AG04450 (cell line): ENCODE measurements at regions not wholly inside any gene's neighbourhood (a gene's known extent, or its start where the extent isn't known, plus 50 kb on each side); places are given as distances from the start of the nearest gene placed in this dataset.
"Not testable (repeated sequence)": the region's sequence is repeated elsewhere in the genome, so short reads cannot be mapped to it uniquely, and the experiment has no call there.

ENCODE experiments used
- CTCF ChIA-PET: fragments of 300-600, 350-600 bp; formaldehyde crosslinking; extraction: SDS; loops from one replicate; lab custom pipeline; 2022; ENCODE audit warnings: antibody characterized with exemption, inconsistent platforms; lab: Charles Lee
- POLR2A ChIA-PET: fragments of 350-600 bp; formaldehyde crosslinking; extraction: SDS; loops from one replicate; lab custom pipeline; 2021; ENCODE audit warnings: antibody characterized with exemption, inconsistent platforms; lab: Yijun Ruan, JAX
- DNase-seq: peaks from one replicate; pipeline ENCODE4 v3.0.0-alpha.2; 2011; ENCODE audit warnings: low read depth, low spot score
- H3K27ac ChIP-seq: one replicate; pipeline ENCODE4 v1.5.1; 2012; ENCODE audit warnings: low read depth, low read length, control low read depth
- H3K27me3 ChIP-seq: one replicate; pipeline ENCODE4 v1.6.0; 2012; ENCODE audit warnings: low read length; ENCODE audit not compliant: control insufficient read depth, insufficient read depth
- H3K4me3 ChIP-seq: 2 replicates; pipeline ENCODE4 v1.5.1; 2011; ENCODE audit warnings: mild to moderate bottlenecking, low read depth, low read length, control low read depth
- H3K9me3 ChIP-seq: 2 replicates; pipeline ENCODE4 v1.5.1; 2012; ENCODE audit warnings: low read length; ENCODE audit not compliant: control insufficient read depth, insufficient read depth
- TF ChIP-seq, protein P1 (sequence below): IDR thresholded peaks from 2 replicates; pipeline ENCODE4 v1.5.1; 2011; ENCODE audit warnings: low read depth, low read length, control low read depth, inconsistent platforms

- Histone ChIP-seq H3K27me3 (peaks cover 6% of the 10 kb centered on the region), H3K9me3 (no peaks in the 10 kb centered on the region), H3K4me3 (no peak overlapping the region), H3K27ac (no peak overlapping the region)
- TF ChIP-seq, protein P1, sequence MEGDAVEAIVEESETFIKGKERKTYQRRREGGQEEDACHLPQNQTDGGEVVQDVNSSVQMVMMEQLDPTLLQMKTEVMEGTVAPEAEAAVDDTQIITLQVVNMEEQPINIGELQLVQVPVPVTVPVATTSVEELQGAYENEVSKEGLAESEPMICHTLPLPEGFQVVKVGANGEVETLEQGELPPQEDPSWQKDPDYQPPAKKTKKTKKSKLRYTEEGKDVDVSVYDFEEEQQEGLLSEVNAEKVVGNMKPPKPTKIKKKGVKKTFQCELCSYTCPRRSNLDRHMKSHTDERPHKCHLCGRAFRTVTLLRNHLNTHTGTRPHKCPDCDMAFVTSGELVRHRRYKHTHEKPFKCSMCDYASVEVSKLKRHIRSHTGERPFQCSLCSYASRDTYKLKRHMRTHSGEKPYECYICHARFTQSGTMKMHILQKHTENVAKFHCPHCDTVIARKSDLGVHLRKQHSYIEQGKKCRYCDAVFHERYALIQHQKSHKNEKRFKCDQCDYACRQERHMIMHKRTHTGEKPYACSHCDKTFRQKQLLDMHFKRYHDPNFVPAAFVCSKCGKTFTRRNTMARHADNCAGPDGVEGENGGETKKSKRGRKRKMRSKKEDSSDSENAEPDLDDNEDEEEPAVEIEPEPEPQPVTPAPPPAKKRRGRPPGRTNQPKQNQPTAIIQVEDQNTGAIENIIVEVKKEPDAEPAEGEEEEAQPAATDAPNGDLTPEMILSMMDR: no peak
- ChIA-PET POLR2A (no interaction called here), CTCF (no interaction called here)
- DNase-seq: no peak
Measured at GRCh38 chr5:56759521-56760216, 55.7 kb upstream of the MAP3K1 start.

GRCh38 chr5:56757077-56757476, 58.3 kb upstream of the MAP3K1 start:
- H3K27me3 ChIP-seq: peaks cover 8% of the 10 kb centered on the region
- H3K4me3 ChIP-seq: no peak overlapping the region
- DNase-seq: no peak
- H3K9me3 ChIP-seq: no peaks in the 10 kb centered on the region
- no peak overlapping the region for H3K27ac ChIP-seq
- POLR2A ChIA-PET: no interaction called here
- TF ChIP-seq, protein P1: no peak
- CTCF ChIA-PET: interaction anchor here (0.5 kb wide), 1 partner anchor 821 kb away, joined by 3 read pairs; no protein-coding TSS in a partner anchor

DNA sequence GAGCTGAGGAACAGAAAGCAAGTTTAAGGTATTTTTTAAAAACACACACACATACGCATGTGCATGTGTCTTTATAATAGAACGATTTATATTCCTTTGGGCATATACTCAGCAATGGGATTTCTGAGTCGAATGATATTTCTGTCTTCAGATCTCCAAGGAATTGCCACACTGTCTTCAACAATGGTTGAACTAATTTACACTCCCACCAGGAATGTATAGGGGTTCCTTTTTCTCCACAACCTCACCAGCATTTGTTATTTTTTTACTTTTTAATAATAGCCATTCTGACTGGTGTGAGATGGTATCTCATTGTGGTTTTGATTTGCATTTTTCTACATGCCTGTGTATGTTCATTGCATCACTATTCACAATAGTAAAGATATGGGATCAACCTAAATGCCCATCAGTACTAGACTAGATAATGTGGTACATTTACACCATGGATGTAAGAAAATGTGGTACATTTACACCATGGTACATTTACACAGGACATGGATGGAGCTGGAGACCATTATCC, 60.3 kb upstream of the MAP3K1 start:
- DNase-seq: no peak
- H3K9me3 ChIP-seq: no peaks in the 10 kb centered on the region
- H3K27me3 ChIP-seq: peaks cover 2% of the 10 kb centered on the region
- H3K27ac ChIP-seq: no peak overlapping the region
- TF ChIP-seq, protein P1: no peak
- POLR2A ChIA-PET: no interaction called here
- H3K4me3 ChIP-seq: no peak overlapping the region
- CTCF ChIA-PET: interaction anchor here (0.6 kb wide), 1 partner anchor 10 kb away, joined by 3 read pairs; no protein-coding TSS in a partner anchor

DNA sequence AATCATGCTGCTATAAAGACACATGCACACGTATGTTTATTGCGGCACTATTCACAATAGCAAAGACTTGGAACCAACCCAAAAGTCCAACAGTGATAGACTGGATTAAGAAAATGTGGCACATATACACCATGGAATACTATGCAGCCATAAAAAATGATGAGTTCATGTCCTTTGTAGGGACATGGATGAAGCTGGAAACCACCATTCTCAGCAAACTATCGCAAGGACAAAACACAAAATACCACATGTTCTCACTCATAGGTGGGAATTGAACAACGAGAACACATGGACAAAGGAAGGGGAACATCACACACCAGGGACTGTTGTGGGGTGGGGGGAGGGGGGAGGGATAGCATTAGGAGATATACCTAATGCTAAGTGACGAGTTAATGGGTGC, 61.8 kb upstream of the MAP3K1 start:
- H3K27me3 ChIP-seq, DNase-seq, H3K27ac ChIP-seq, POLR2A ChIA-PET, H3K9me3 ChIP-seq, CTCF ChIA-PET, H3K4me3 ChIP-seq: not testable (repeated sequence)

GRCh38 chr5:56751572-56752313, 63.6 kb upstream of the MAP3K1 start:
- H3K9me3 ChIP-seq: no peaks in the 10 kb centered on the region
- POLR2A ChIA-PET: no interaction called here
- no peak overlapping the region for H3K27ac ChIP-seq
- CTCF ChIA-PET: interaction anchor here (0.6 kb wide), 1 partner anchor 917 kb away, joined by 3 read pairs; no protein-coding TSS in a partner anchor
- no peak for DNase-seq
- peaks cover 2% of the 10 kb centered on the region for H3K27me3 ChIP-seq
- TF ChIP-seq, protein P1: no peak
- H3K4me3 ChIP-seq: no peak overlapping the region
